H9 (cell line): ENCODE measurements at regions not wholly inside any gene's neighbourhood (a gene's known extent, or its start where the extent isn't known, plus 50 kb on each side); places are given as distances from the start of the nearest gene placed in this dataset.

ENCODE experiments used
- DNase-seq: peaks from one replicate; pipeline ENCODE4 v3.0.0-alpha.2; 2017
- H2AFZ ChIP-seq: one replicate; pipeline ENCODE4 v1.6.1; 2013; ENCODE audit warnings: mild to moderate bottlenecking, low read length, control low read depth, moderate library complexity
- H2AK5ac ChIP-seq: 2 replicates; pipeline ENCODE4 v1.6.1; 2013; ENCODE audit warnings: low read length, control low read depth, mixed read lengths; ENCODE audit not compliant: insufficient read length
- H2BK120ac ChIP-seq: one replicate; pipeline ENCODE4 v1.6.1; 2013; ENCODE audit warnings: low read depth, mild to moderate bottlenecking, low read length, control low read depth, inconsistent platforms; ENCODE audit not compliant: poor library complexity, severe bottlenecking
- H2BK12ac ChIP-seq: 2 replicates; pipeline ENCODE4 v1.6.1; 2013; ENCODE audit warnings: low read length, control low read depth, mixed read lengths, low read depth; ENCODE audit not compliant: insufficient read length
- H2BK15ac ChIP-seq: 2 replicates; pipeline ENCODE4 v1.6.1; 2013; ENCODE audit warnings: low read depth, low read length, control low read depth
- H2BK20ac ChIP-seq: one replicate; pipeline ENCODE4 v1.6.1; 2013; ENCODE audit warnings: low read depth, mild to moderate bottlenecking, low read length, control low read depth, inconsistent platforms; ENCODE audit not compliant: poor library complexity, severe bottlenecking
- H2BK5ac ChIP-seq: 2 replicates; pipeline ENCODE4 v1.6.1; 2013; ENCODE audit warnings: low read length, control low read depth, mixed read lengths; ENCODE audit not compliant: insufficient read length
- H3K14ac ChIP-seq: 2 replicates; pipeline ENCODE4 v1.6.1; 2013; ENCODE audit warnings: low read length, control low read depth; ENCODE audit not compliant: insufficient read depth
- H3K18ac ChIP-seq: 2 replicates; pipeline ENCODE4 v1.6.1; 2013; ENCODE audit warnings: low read depth, mild to moderate bottlenecking, mixed read lengths, low read length, control low read depth; ENCODE audit not compliant: insufficient read length
- H3K23ac ChIP-seq: 2 replicates; pipeline ENCODE4 v1.6.1; 2013; ENCODE audit warnings: low read length, control low read depth, mixed read lengths, low read depth; ENCODE audit not compliant: insufficient read length
- H3K23me2 ChIP-seq: 2 replicates; pipeline ENCODE4 v1.6.1; 2013; ENCODE audit warnings: low read depth, mild to moderate bottlenecking, mixed read lengths, low read length, control low read depth; ENCODE audit not compliant: insufficient read length, poor library complexity, severe bottlenecking
- H3K27ac ChIP-seq: 2 replicates; pipeline ENCODE4 v1.5.1; 2013; ENCODE audit warnings: low read length, control low read depth, mixed read lengths, low read depth; ENCODE audit not compliant: insufficient read length
- H3K27me3 ChIP-seq: 2 replicates; pipeline ENCODE4 v1.6.1; 2013; ENCODE audit warnings: low read length, control low read depth, inconsistent platforms; ENCODE audit not compliant: insufficient read depth
- H3K4ac ChIP-seq: 2 replicates; pipeline ENCODE4 v1.6.1; 2013; ENCODE audit warnings: low read depth, mild to moderate bottlenecking, control low read depth, inconsistent platforms, low read length, moderate library complexity
- H3K4me1 ChIP-seq: 2 replicates; pipeline ENCODE4 v1.6.1; 2013; ENCODE audit warnings: low read length, control low read depth, inconsistent platforms; ENCODE audit not compliant: insufficient read depth
- H3K4me2 ChIP-seq: 2 replicates; pipeline ENCODE4 v1.6.1; 2013; ENCODE audit warnings: low read length, control low read depth, mixed read lengths; ENCODE audit not compliant: insufficient read length, insufficient read depth
- H3K56ac ChIP-seq: 2 replicates; pipeline ENCODE4 v1.6.1; 2013; ENCODE audit warnings: low read depth, mild to moderate bottlenecking, mixed read lengths, low read length, control low read depth; ENCODE audit not compliant: insufficient read length
- H3K79me1 ChIP-seq: 2 replicates; pipeline ENCODE4 v1.6.1; 2013; ENCODE audit warnings: low read depth, mild to moderate bottlenecking, moderate library complexity, low read length, control low read depth, inconsistent platforms; ENCODE audit not compliant: insufficient read depth, poor library complexity, severe bottlenecking
- H3K79me2 ChIP-seq: 2 replicates; pipeline ENCODE4 v1.6.1; 2013; ENCODE audit warnings: low read length, control low read depth, inconsistent platforms; ENCODE audit not compliant: insufficient read depth
- H3K9ac ChIP-seq: 2 replicates; pipeline ENCODE4 v1.6.1; 2013; ENCODE audit warnings: low read length, control low read depth, mixed read lengths; ENCODE audit not compliant: insufficient read length; ENCODE audit errors: extremely low read depth
- H3K9me3 ChIP-seq: one replicate; pipeline ENCODE4 v1.6.1; 2013; ENCODE audit warnings: low read depth, low read length, inconsistent platforms; ENCODE audit not compliant: control insufficient read depth
- H3T11ph ChIP-seq: one replicate; pipeline ENCODE4 v1.6.1; 2013; ENCODE audit warnings: mild to moderate bottlenecking, low read length, control low read depth, inconsistent platforms
- H4K20me1 ChIP-seq: one replicate; pipeline ENCODE4 v1.6.1; 2013; ENCODE audit not compliant: control insufficient read depth, insufficient read length, insufficient read depth
- H4K5ac ChIP-seq: 2 replicates; pipeline ENCODE4 v1.6.1; 2013; ENCODE audit warnings: low read depth, mild to moderate bottlenecking, mixed read lengths, low read length, control low read depth; ENCODE audit not compliant: insufficient read length
- H4K8ac ChIP-seq: replicated peaks from 2 replicates; pipeline ENCODE4 v1.6.1; 2013; ENCODE audit warnings: low read length, control low read depth, mixed read lengths, low read depth; ENCODE audit not compliant: insufficient read length
- H4K91ac ChIP-seq: 2 replicates; pipeline ENCODE4 v1.6.1; 2013; ENCODE audit warnings: low read depth, mild to moderate bottlenecking, moderate library complexity, mixed read lengths, low read length, control low read depth; ENCODE audit not compliant: insufficient read length
- H3K27ac Mint-ChIP-seq, 3 experiments: 2 replicates in 2 of 3; 3 replicates in 1 of 3; pipeline ENCODE4 v1.8.0; 2020 to 2021; ENCODE audit warnings: mixed read lengths in 3 of 3, mild to moderate bottlenecking in 1 of 3, moderate library complexity in 1 of 3
- H3K27me3 Mint-ChIP-seq: 2 replicates; pipeline ENCODE4 v1.8.0; 2021; ENCODE audit warnings: low read depth, mild to moderate bottlenecking, moderate library complexity, mixed read lengths
- H3K36me3 Mint-ChIP-seq, 3 experiments: 2 replicates in 2 of 3; 3 replicates in 1 of 3; pipeline ENCODE4 v1.8.0; 2020 to 2021; ENCODE audit warnings: low read depth in 3 of 3, mixed read lengths in 3 of 3; ENCODE audit not compliant: insufficient read depth in 1 of 3
- H3K4me1 Mint-ChIP-seq, 2 experiments: 2 replicates each; pipeline ENCODE4 v1.8.0; 2020; ENCODE audit warnings: mixed read lengths in 2 of 2
- H3K4me3 Mint-ChIP-seq, 2 experiments: 2 replicates in 1 of 2; 3 replicates in 1 of 2; pipeline ENCODE4 v1.8.0; 2020 to 2021; ENCODE audit warnings: mild to moderate bottlenecking in 2 of 2, mixed read lengths in 2 of 2, moderate library complexity in 1 of 2
- H3K9me3 Mint-ChIP-seq, 2 experiments: 2 replicates in 1 of 2; 3 replicates in 1 of 2; pipeline ENCODE4 v1.8.0; 2020; ENCODE audit warnings: mild to moderate bottlenecking in 2 of 2, mixed read lengths in 2 of 2, moderate library complexity in 1 of 2
- WGBS: extraction: QIAGEN DNeasy Blood & Tissue Kit; methylation state at CpG from one replicate; pipeline ENCODE4 v1.1.7; 2013; ENCODE audit warnings: missing lambda C conversion rate, low lambda C conversion rate, mixed read lengths; ENCODE audit not compliant: insufficient read length; ENCODE audit errors: extremely low coverage; 5-methylcytosine and 5-hydroxymethylcytosine counted together
- TF ChIP-seq, protein P1 (sequence below): fragments of 200-600 bp; sonication (generic); conservative IDR thresholded peaks from 3 replicates; pipeline ENCODE4 v1.8.0; 2021; ENCODE audit warnings: antibody characterized with exemption, mild to moderate bottlenecking

DNA sequence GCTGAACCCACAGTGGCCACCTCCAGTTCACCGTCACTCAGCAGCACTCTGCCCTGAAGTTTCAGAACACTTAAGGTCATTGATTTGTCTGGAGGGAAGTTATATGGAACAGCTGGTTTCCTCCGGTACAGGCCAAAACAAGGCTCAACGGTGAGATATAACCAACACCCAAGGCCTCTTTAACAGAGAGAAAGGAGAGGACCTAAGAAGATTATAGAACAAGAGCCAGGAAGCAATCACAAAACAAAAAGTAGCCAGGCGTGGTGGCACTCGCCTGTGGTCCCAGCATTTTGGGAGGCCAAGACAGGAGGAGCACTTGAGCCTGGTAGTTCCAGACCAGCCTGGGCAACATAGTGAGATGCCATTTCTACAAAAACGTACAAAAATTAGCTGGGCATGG lies 290.7 kb downstream of the SKIDA1 start:
- H2AK5ac ChIP-seq, result no peak overlapping the region
- no peaks in the 10 kb centered on the region for H3K23me2 ChIP-seq
- H2BK20ac ChIP-seq, result no peak overlapping the region
- Mint-ChIP-seq H3K4me1 (no peaks in the 10 kb centered on the region), H3K27ac (no peak overlapping the region), H3K27me3 (no peaks in the 10 kb centered on the region), H3K36me3 (peaks cover 6 to 37% (median 32%) of the 10 kb centered on the region in 3 experiments), H3K9me3 (peaks cover 21 to 22% of the 10 kb centered on the region in 2 experiments), H3K4me3 (no peak overlapping the region)
- H3K23ac ChIP-seq, result no peak overlapping the region
- no peak overlapping the region for H2BK15ac ChIP-seq
- no peak overlapping the region for H2BK5ac ChIP-seq
- H3K9ac ChIP-seq, result no peak overlapping the region
- no peak overlapping the region for H4K8ac ChIP-seq
- H3K27ac ChIP-seq, result no peak overlapping the region
- H3K18ac ChIP-seq, result no peak overlapping the region
- TF ChIP-seq, protein P1, sequence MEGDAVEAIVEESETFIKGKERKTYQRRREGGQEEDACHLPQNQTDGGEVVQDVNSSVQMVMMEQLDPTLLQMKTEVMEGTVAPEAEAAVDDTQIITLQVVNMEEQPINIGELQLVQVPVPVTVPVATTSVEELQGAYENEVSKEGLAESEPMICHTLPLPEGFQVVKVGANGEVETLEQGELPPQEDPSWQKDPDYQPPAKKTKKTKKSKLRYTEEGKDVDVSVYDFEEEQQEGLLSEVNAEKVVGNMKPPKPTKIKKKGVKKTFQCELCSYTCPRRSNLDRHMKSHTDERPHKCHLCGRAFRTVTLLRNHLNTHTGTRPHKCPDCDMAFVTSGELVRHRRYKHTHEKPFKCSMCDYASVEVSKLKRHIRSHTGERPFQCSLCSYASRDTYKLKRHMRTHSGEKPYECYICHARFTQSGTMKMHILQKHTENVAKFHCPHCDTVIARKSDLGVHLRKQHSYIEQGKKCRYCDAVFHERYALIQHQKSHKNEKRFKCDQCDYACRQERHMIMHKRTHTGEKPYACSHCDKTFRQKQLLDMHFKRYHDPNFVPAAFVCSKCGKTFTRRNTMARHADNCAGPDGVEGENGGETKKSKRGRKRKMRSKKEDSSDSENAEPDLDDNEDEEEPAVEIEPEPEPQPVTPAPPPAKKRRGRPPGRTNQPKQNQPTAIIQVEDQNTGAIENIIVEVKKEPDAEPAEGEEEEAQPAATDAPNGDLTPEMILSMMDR, result no peak
- H3K9me3 ChIP-seq, result no peaks in the 10 kb centered on the region
- no peak overlapping the region for H3K4ac ChIP-seq
- no peaks in the 10 kb centered on the region for H3K27me3 ChIP-seq
- no peaks in the 10 kb centered on the region for H3K79me2 ChIP-seq
- H3K14ac ChIP-seq, result no peak overlapping the region
- no peaks in the 10 kb centered on the region for H3K79me1 ChIP-seq
- no peaks in the 10 kb centered on the region for H3K4me1 ChIP-seq
- DNase-seq, result no peak
- no peak overlapping the region for H3K4me2 ChIP-seq
- H4K5ac ChIP-seq, result no peak overlapping the region
- no peak overlapping the region for H4K91ac ChIP-seq
- no peak overlapping the region for H3T11ph ChIP-seq
- no CpG with 5 or more reads among the region's 6 CpGs for WGBS
- no peak overlapping the region for H3K56ac ChIP-seq
- no peak overlapping the region for H2BK12ac ChIP-seq
- H2AFZ ChIP-seq, result no peak overlapping the region
- no peaks in the 10 kb centered on the region for H4K20me1 ChIP-seq
- no peak overlapping the region for H2BK120ac ChIP-seq
